Fibroblast of pulmonary artery (primary cell): ENCODE measurements at regions not wholly inside any gene's neighbourhood (a gene's known extent, or its start where the extent isn't known, plus 50 kb on each side); places are given as distances from the start of the nearest gene placed in this dataset.
"Not testable (repeated sequence)": the region's sequence is repeated elsewhere in the genome, so short reads cannot be mapped to it uniquely, and the experiment has no call there.

Experiments used
- DNase-seq: peaks from one replicate; pipeline ENCODE4 v3.0.0-alpha.2; 2010; ENCODE audit warnings: low read depth
- H3K4me3 ChIP-seq: replicated peaks from 2 replicates; pipeline ENCODE4 v1.5.1; 2011; ENCODE audit warnings: low read depth, mild to moderate bottlenecking, control low read depth, low read length, moderate library complexity
- CTCF ChIP-seq: IDR thresholded peaks from 2 replicates; pipeline ENCODE4 v1.5.1; 2011; ENCODE audit warnings: mild to moderate bottlenecking, control low read depth, low read length, inconsistent platforms; ENCODE audit errors: missing control alignments

GRCh38 chr20:60786686-60787217 is 465.3 kb upstream of the CDH4 start:
- DNase-seq, result no peak
- TF ChIP-seq CTCF, result no peak
- H3K4me3 ChIP-seq, result no peak overlapping the region

- no peak for DNase-seq
- no peak for TF ChIP-seq CTCF
- H3K4me3 ChIP-seq, result no peak overlapping the region
Measured at GRCh38 chr20:60787276-60787675, 464.8 kb upstream of the CDH4 start.

- no peak for TF ChIP-seq CTCF
- no peak for DNase-seq
- H3K4me3 ChIP-seq, result no peak overlapping the region
Measured at GRCh38 chr20:60788070-60788469, 464.0 kb upstream of the CDH4 start.

- no peak overlapping the region for H3K4me3 ChIP-seq
- no peak for TF ChIP-seq CTCF
- DNase-seq, result no peak
Measured at GRCh38 chr20:60789399-60789798, 462.7 kb upstream of the CDH4 start.

GRCh38 chr20:60790339-60790738 is 461.7 kb upstream of the CDH4 start:
- H3K4me3 ChIP-seq, DNase-seq: not testable (repeated sequence)

- no peak for TF ChIP-seq CTCF
- no peak overlapping the region for H3K4me3 ChIP-seq
- no peak for DNase-seq
Measured at GRCh38 chr20:60791823-60792222, 460.2 kb upstream of the CDH4 start.

GRCh38 chr20:60792941-60793340 is 459.1 kb upstream of the CDH4 start:
- no peak overlapping the region for H3K4me3 ChIP-seq
- DNase-seq, result no peak
- no peak for TF ChIP-seq CTCF
